GM23248 (cell line): ENCODE measurements at regions not wholly inside any gene's neighbourhood (a gene's known extent, or its start where the extent isn't known, plus 50 kb on each side); places are given as distances from the start of the nearest gene placed in this dataset.

Experiments used
- EZH2 ChIP-seq: fragments of 200-600 bp; sonication (generic); IDR thresholded peaks from 2 replicates; pipeline ENCODE4 v1.6.1; 2018; ENCODE audit warnings: antibody characterized with exemption, mild to moderate bottlenecking; ENCODE audit not compliant: insufficient read depth, poor library complexity, severe bottlenecking
- EZH2phosphoT487 ChIP-seq: fragments of 200-600 bp; sonication (generic); IDR thresholded peaks from 2 replicates; pipeline ENCODE4 v1.6.1; 2018; ENCODE audit warnings: antibody characterized with exemption, moderate library complexity, mild to moderate bottlenecking, low read depth; ENCODE audit not compliant: insufficient read depth

- TF ChIP-seq EZH2phosphoT487 = no peak
- TF ChIP-seq EZH2 = no peak
Observed at GRCh38 chr1:232452736-232453440, 177.0 kb downstream of the SIPA1L2 start.
